SK-N-SH (cell line): ENCODE measurements at regions not wholly inside any gene's neighbourhood (a gene's known extent, or its start where the extent isn't known, plus 50 kb on each side); places are given as distances from the start of the nearest gene placed in this dataset.

ENCODE experiments used
- CTCF ChIA-PET: fragments of 300-600, 350-600 bp; formaldehyde crosslinking; extraction: SDS; loops from one replicate; lab custom pipeline; 2021; lab: Yijun Ruan, JAX
- POLR2A ChIA-PET: fragments of 350-600 bp; sonication (Branson Sonifier 250); formaldehyde crosslinking; extraction: SDS; loops from one replicate; lab custom pipeline; 2020; ENCODE audit warnings: antibody characterized with exemption, inconsistent platforms; lab: Yijun Ruan, JAX
- DNase-seq: peaks from one replicate; pipeline ENCODE4 v3.0.0; 2012
- H2AFZ ChIP-seq: fragments of 200-600 bp; sonication (generic); 2 replicates; pipeline ENCODE4 v1.8.1; 2016; ENCODE audit warnings: antibody characterized with exemption, mild to moderate bottlenecking, low read depth
- H3F3A ChIP-seq: fragments of 200-600 bp; sonication (generic); replicated peaks from 2 replicates; pipeline ENCODE3; 2016; ENCODE audit warnings: antibody characterized with exemption, mild to moderate bottlenecking; ENCODE audit not compliant: insufficient read depth
- H3K27ac ChIP-seq, 2 experiments: fragments of 200-500 bp in 1 of 2; fragments of 200-600 bp in 1 of 2; sonication (Bioruptor generic) in 1 of 2; sonication (generic), shearing (Covaris generic) in 1 of 2; 2 replicates each; pipeline versions ENCODE4 v1.5.1 to v1.6.1; 2014 to 2016; ENCODE audit warnings: low read depth in 2 of 2, inconsistent platforms in 1 of 2, low read length in 1 of 2, mild to moderate bottlenecking in 1 of 2, mixed read lengths in 1 of 2
- H3K27me3 ChIP-seq: fragments of 200-600 bp; sonication (generic), shearing (Covaris generic); 2 replicates; pipeline ENCODE4 v1.6.1; 2016; ENCODE audit warnings: mixed run types; ENCODE audit not compliant: insufficient read depth
- H3K36me3 ChIP-seq, 2 experiments: fragments of 200-500 bp in 1 of 2; fragments of 200-600 bp in 1 of 2; sonication (Bioruptor generic) in 1 of 2; sonication (generic) in 1 of 2; replicated peaks in 1 of 2; 2 replicates each; pipeline versions ENCODE3 to v1.5.1; 2014 to 2016; ENCODE audit warnings: low read length in 1 of 2, mild to moderate bottlenecking in 1 of 2; ENCODE audit not compliant: insufficient read depth in 2 of 2, control insufficient read depth in 1 of 2
- H3K4me1 ChIP-seq, 2 experiments: fragments of 200-500 bp in 1 of 2; fragments of 200-600 bp in 1 of 2; sonication (Bioruptor generic) in 1 of 2; sonication (generic), shearing (Covaris generic) in 1 of 2; 2 replicates each; pipeline versions ENCODE4 v1.5.1 to v1.6.1; 2014 to 2016; ENCODE audit warnings: low read depth in 1 of 2, low read length in 1 of 2, mixed run types in 1 of 2; ENCODE audit not compliant: insufficient read depth in 2 of 2, control insufficient read depth in 1 of 2
- H3K4me2 ChIP-seq: fragments of 200-600 bp; sonication (generic), shearing (Covaris generic); 2 replicates; pipeline ENCODE4 v1.6.1; 2017; ENCODE audit warnings: mixed run types
- H3K4me3 ChIP-seq, 2 experiments: fragments of 200-500 bp in 1 of 2; fragments of 200-600 bp in 1 of 2; sonication (Bioruptor generic) in 1 of 2; sonication (generic), shearing (Covaris generic) in 1 of 2; 2 replicates each; pipeline versions ENCODE4 v1.5.1 to v1.8.1; 2014 to 2016; ENCODE audit warnings: low read depth in 2 of 2, inconsistent platforms in 1 of 2, low read length in 1 of 2, mild to moderate bottlenecking in 1 of 2, mixed read lengths in 1 of 2, moderate library complexity in 1 of 2
- H3K79me2 ChIP-seq: fragments of 200-600 bp; sonication (generic); 2 replicates; pipeline ENCODE4 v1.8.1; 2017; ENCODE audit warnings: mild to moderate bottlenecking; ENCODE audit not compliant: insufficient read depth
- H3K9ac ChIP-seq: fragments of 200-600 bp; sonication (generic); 2 replicates; pipeline ENCODE4 v1.6.1; 2017; ENCODE audit warnings: mixed run types
- H3K9me2 ChIP-seq: fragments of 200-600 bp; sonication (generic); 2 replicates; pipeline ENCODE4 v1.6.1; 2017; ENCODE audit warnings: mixed run types
- H3K9me3 ChIP-seq: fragments of 200-600 bp; sonication (generic); 2 replicates; pipeline ENCODE4 v1.6.1; 2017; ENCODE audit warnings: mixed run types, mild to moderate bottlenecking, moderate library complexity
- H4K20me1 ChIP-seq: fragments of 200-600 bp; sonication (generic); 2 replicates; pipeline ENCODE4 v1.6.1; 2017; ENCODE audit warnings: mild to moderate bottlenecking, mixed run types; ENCODE audit not compliant: insufficient read depth
- EP300 ChIP-seq, 2 experiments: IDR thresholded peaks; 2 replicates each; pipeline versions ENCODE4 v1.4.0 to v1.6.1; 2012; ENCODE audit warnings: borderline replicate concordance in 1 of 2, low read depth in 1 of 2, low read length in 1 of 2
- EZH2phosphoT487 ChIP-seq: fragments of 200-600 bp; sonication (generic); IDR thresholded peaks from 2 replicates; pipeline ENCODE4 v1.6.1; 2017; ENCODE audit warnings: low read depth, mixed run types, mild to moderate bottlenecking, antibody characterized with exemption, moderate library complexity, borderline replicate concordance
- FOXJ3 ChIP-seq: sonication (generic); formaldehyde crosslinking; IDR thresholded peaks from 2 replicates; pipeline ENCODE4 v1.5.1; 2020; ENCODE audit warnings: mild to moderate bottlenecking, missing genetic modification reagents
- GATA2 ChIP-seq: sonication (generic); formaldehyde crosslinking; IDR thresholded peaks from 2 replicates; pipeline ENCODE4 v1.5.0; 2020; ENCODE audit warnings: mild to moderate bottlenecking, missing genetic modification reagents
- JUND ChIP-seq: IDR thresholded peaks from 2 replicates; pipeline ENCODE4 v1.4.0; 2012
- MEF2A ChIP-seq: IDR thresholded peaks from 2 replicates; pipeline ENCODE4 v1.4.0; 2012; ENCODE audit warnings: low read depth, borderline replicate concordance
- NFIC ChIP-seq: IDR thresholded peaks from 2 replicates; pipeline ENCODE4 v1.4.0; 2012; ENCODE audit warnings: borderline replicate concordance
- NRF1 ChIP-seq: IDR thresholded peaks from 2 replicates; pipeline ENCODE4 v1.6.1; 2012; ENCODE audit warnings: low read depth, mild to moderate bottlenecking, low read length
- POLR2AphosphoS5 ChIP-seq: IDR thresholded peaks from 2 replicates; pipeline ENCODE4 v1.6.1; 2012; ENCODE audit warnings: low read depth, low read length
- RCOR1 ChIP-seq: fragments of 150-350 bp; IDR thresholded peaks from 2 replicates; pipeline ENCODE4 v1.6.1; 2017; ENCODE audit warnings: antibody characterized with exemption, low read length
- RFX5 ChIP-seq: IDR thresholded peaks from 2 replicates; pipeline ENCODE4 v1.6.1; 2012; ENCODE audit warnings: mild to moderate bottlenecking, improper control_type of control experiment, low read length
- SIN3A ChIP-seq: IDR thresholded peaks from 2 replicates; pipeline ENCODE4 v1.6.1; 2012; ENCODE audit warnings: low read depth, mild to moderate bottlenecking, low read length, moderate library complexity, borderline replicate concordance
- TEAD4 ChIP-seq: IDR thresholded peaks from 2 replicates; pipeline ENCODE4 v1.4.0; 2012; ENCODE audit warnings: mild to moderate bottlenecking, borderline replicate concordance; ENCODE audit not compliant: insufficient read depth
- YY1 ChIP-seq: IDR thresholded peaks from 2 replicates; pipeline ENCODE4 v1.4.0; 2012; ENCODE audit warnings: low read depth, mild to moderate bottlenecking
- WGBS: methylation state at CpG from one replicate; pipeline ENCODE4 v1.1.6; 2017; ENCODE audit warnings: low lambda C conversion rate; 5-methylcytosine and 5-hydroxymethylcytosine counted together
- TF ChIP-seq, protein P1 (sequence below): IDR thresholded peaks from 2 replicates; pipeline ENCODE4; 2012
- TF ChIP-seq, protein P2 (sequence below): fragments of 200-600 bp; sonication (generic); IDR thresholded peaks from 2 replicates; pipeline ENCODE4 v1.6.1; 2017; ENCODE audit warnings: antibody characterized with exemption, mild to moderate bottlenecking, moderate library complexity
- TF ChIP-seq, protein P3 (sequence below): IDR thresholded peaks from 2 replicates; pipeline ENCODE4 v1.4.0; 2012; ENCODE audit warnings: low read depth
- TF ChIP-seq, protein P4 (sequence below): fragments of 150-350 bp; IDR thresholded peaks from 2 replicates; pipeline ENCODE4 v1.6.1; 2017; ENCODE audit warnings: antibody characterized with exemption, low read length, low read depth, borderline replicate concordance
- TF ChIP-seq, protein P5 (sequence below): IDR thresholded peaks from 2 replicates; pipeline ENCODE4 v1.4.0; 2012; ENCODE audit warnings: low read depth, borderline replicate concordance
- TF ChIP-seq, protein P6 (sequence below): fragments of 150-350 bp; IDR thresholded peaks from 2 replicates; pipeline ENCODE4 v1.6.1; 2016; ENCODE audit warnings: mild to moderate bottlenecking, low read depth, low read length

DNA sequence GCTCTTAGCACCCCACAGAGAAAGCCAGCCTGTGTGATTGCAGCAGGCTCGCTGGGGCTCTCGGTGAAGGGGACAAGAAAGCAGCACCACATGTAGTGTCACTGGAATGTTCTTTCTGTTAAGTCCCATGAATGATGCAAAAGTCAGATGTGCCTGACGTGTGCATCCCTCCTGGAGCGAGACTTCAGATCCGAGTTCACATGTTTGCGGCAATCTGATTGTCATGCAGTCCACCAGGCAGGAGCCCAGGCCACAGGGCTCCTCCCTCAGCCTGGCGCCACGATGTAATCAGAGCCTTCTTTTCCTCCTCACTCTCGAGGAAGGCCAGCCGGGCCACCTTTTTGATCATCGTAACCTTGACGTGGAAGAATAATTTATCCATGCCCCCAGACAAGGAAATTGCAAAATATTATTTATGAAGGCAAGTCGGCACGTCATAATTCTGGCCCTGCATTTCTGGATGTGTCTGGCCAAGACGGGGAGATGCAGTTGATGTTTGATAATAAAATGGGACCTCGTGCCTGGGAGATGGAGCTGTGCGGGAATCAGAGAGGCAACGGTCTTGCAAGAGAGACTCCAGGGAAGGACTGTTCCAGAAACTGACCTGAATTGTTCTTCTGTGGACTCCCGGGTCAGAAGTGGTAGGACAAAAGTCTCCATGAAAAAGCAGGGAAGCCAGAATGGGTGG, 214.6 kb downstream of the PHETA1 start:
- H3K27ac ChIP-seq: no peak overlapping the region
- H3K4me1 ChIP-seq: peaks cover 0 to 24% of the 10 kb centered on the region in 2 experiments; a peak in 2 of 4 replicates
- H3K4me2 ChIP-seq: no peak overlapping the region
- no peaks in the 10 kb centered on the region for H3F3A ChIP-seq
- no peaks in the 10 kb centered on the region for H3K9me2 ChIP-seq
- no peaks in the 10 kb centered on the region for H3K9me3 ChIP-seq
- POLR2A ChIA-PET: no interaction called here
- no peaks in the 10 kb centered on the region for H4K20me1 ChIP-seq
- H3K36me3 ChIP-seq: no peaks in the 10 kb centered on the region
- no peak overlapping the region for H3K4me3 ChIP-seq
- no peaks in the 10 kb centered on the region for H3K79me2 ChIP-seq
- DNase-seq: no peak
- WGBS: 52% methylated on average over 15 of the region's 19 CpGs
- no peak for TF ChIP-seq SIN3A
- TF ChIP-seq, protein P1, sequence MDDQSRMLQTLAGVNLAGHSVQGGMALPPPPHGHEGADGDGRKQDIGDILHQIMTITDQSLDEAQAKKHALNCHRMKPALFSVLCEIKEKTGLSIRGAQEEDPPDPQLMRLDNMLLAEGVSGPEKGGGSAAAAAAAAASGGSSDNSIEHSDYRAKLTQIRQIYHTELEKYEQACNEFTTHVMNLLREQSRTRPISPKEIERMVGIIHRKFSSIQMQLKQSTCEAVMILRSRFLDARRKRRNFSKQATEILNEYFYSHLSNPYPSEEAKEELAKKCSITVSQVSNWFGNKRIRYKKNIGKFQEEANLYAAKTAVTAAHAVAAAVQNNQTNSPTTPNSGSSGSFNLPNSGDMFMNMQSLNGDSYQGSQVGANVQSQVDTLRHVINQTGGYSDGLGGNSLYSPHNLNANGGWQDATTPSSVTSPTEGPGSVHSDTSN: no peak
- TF ChIP-seq JUND: no peak
- TF ChIP-seq, protein P2, sequence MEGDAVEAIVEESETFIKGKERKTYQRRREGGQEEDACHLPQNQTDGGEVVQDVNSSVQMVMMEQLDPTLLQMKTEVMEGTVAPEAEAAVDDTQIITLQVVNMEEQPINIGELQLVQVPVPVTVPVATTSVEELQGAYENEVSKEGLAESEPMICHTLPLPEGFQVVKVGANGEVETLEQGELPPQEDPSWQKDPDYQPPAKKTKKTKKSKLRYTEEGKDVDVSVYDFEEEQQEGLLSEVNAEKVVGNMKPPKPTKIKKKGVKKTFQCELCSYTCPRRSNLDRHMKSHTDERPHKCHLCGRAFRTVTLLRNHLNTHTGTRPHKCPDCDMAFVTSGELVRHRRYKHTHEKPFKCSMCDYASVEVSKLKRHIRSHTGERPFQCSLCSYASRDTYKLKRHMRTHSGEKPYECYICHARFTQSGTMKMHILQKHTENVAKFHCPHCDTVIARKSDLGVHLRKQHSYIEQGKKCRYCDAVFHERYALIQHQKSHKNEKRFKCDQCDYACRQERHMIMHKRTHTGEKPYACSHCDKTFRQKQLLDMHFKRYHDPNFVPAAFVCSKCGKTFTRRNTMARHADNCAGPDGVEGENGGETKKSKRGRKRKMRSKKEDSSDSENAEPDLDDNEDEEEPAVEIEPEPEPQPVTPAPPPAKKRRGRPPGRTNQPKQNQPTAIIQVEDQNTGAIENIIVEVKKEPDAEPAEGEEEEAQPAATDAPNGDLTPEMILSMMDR: no peak
- TF ChIP-seq, protein P3, sequence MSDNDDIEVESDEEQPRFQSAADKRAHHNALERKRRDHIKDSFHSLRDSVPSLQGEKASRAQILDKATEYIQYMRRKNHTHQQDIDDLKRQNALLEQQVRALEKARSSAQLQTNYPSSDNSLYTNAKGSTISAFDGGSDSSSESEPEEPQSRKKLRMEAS: no peak
- TF ChIP-seq POLR2AphosphoS5: no peak
- TF ChIP-seq, protein P4, sequence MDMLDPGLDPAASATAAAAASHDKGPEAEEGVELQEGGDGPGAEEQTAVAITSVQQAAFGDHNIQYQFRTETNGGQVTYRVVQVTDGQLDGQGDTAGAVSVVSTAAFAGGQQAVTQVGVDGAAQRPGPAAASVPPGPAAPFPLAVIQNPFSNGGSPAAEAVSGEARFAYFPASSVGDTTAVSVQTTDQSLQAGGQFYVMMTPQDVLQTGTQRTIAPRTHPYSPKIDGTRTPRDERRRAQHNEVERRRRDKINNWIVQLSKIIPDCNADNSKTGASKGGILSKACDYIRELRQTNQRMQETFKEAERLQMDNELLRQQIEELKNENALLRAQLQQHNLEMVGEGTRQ: no peak
- TF ChIP-seq EZH2phosphoT487: no peak
- TF ChIP-seq NFIC: no peak
- no peak for TF ChIP-seq GATA2
- TF ChIP-seq YY1: no peak
- TF ChIP-seq NRF1: no peak
- TF ChIP-seq RFX5: no peak
- no peak for TF ChIP-seq EP300 (IDR thresholded peaks at IDR 0.05; ENCODE audit: borderline replicate concordance in 1 of 2, low read depth in 1 of 2, low read length in 1 of 2)
- TF ChIP-seq, protein P5, sequence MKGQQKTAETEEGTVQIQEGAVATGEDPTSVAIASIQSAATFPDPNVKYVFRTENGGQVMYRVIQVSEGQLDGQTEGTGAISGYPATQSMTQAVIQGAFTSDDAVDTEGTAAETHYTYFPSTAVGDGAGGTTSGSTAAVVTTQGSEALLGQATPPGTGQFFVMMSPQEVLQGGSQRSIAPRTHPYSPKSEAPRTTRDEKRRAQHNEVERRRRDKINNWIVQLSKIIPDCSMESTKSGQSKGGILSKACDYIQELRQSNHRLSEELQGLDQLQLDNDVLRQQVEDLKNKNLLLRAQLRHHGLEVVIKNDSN: no peak
- no peak for TF ChIP-seq MEF2A
- no peak for TF ChIP-seq FOXJ3 (CRISPR knock-in tag)
- TF ChIP-seq, protein P6, sequence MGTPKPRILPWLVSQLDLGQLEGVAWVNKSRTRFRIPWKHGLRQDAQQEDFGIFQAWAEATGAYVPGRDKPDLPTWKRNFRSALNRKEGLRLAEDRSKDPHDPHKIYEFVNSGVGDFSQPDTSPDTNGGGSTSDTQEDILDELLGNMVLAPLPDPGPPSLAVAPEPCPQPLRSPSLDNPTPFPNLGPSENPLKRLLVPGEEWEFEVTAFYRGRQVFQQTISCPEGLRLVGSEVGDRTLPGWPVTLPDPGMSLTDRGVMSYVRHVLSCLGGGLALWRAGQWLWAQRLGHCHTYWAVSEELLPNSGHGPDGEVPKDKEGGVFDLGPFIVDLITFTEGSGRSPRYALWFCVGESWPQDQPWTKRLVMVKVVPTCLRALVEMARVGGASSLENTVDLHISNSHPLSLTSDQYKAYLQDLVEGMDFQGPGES: no peak
- TF ChIP-seq RCOR1: no peak
- TF ChIP-seq TEAD4: no peak
- CTCF ChIA-PET: interaction anchor here (2.0 to 3.7 kb wide), 2 partner anchors 121 to 145 kb away, joined by 9 to 14 read pairs; no protein-coding TSS in a partner anchor
- no peaks in the 10 kb centered on the region for H3K27me3 ChIP-seq
- no peak overlapping the region for H3K9ac ChIP-seq
- H2AFZ ChIP-seq: no peak overlapping the region
